HCT116 (cell line): ENCODE measurements at regions not wholly inside any gene's neighbourhood (a gene's known extent, or its start where the extent isn't known, plus 50 kb on each side); places are given as distances from the start of the nearest gene placed in this dataset.

Experiments
- ATAC-seq: fragments of 200-7000 bp; cut with Tn5 transposase; 2 replicates; pipeline ENCODE4 v1.9.1; 2020; ENCODE audit warnings: mild to moderate bottlenecking, moderate library complexity
- BruUV-seq: library from RNA; stranded (reverse); fragments of 400-500 nt; replicated peaks from 2 replicates; lab custom pipeline; 2021; lab: Mats Ljungman, UMichigan
- CTCF ChIA-PET: fragments of 300-600 bp; sonication (Branson Sonifier 250); formaldehyde crosslinking; loops from one replicate; lab custom pipeline; 2021; ENCODE audit warnings: antibody characterized with exemption; lab: Charles Lee
- POLR2A ChIA-PET: fragments of 300-600, 350-600 bp; sonication (Branson Sonifier 250); formaldehyde crosslinking; loops from one replicate; lab custom pipeline; 2021; ENCODE audit warnings: antibody characterized with exemption; lab: Charles Lee
- RAD21 ChIA-PET, 2 experiments: fragments of 300-600 bp; sonication (Branson Sonifier 250); formaldehyde crosslinking; loops; one replicate each; lab custom pipeline; 2023; ENCODE audit warnings: low total read pairs in 2 of 2; ENCODE audit not compliant: uncharacterized antibody in 2 of 2, unreplicated experiment in 2 of 2, low non-redundant PET in 1 of 2; lab: Charles Lee
- DNase-seq: peaks from one replicate; pipeline ENCODE4 v3.0.0-alpha.2; 2010; ENCODE audit warnings: low read depth, low spot score
- H2AFZ ChIP-seq: fragments of 200-600 bp; shearing (Covaris generic), sonication (generic); 2 replicates; pipeline ENCODE4 v1.6.1; 2017; ENCODE audit warnings: low read depth, mixed run types, mixed read lengths, antibody characterized with exemption, low read length; ENCODE audit not compliant: poor library complexity, severe bottlenecking
- H3K27ac ChIP-seq: 2 replicates; pipeline ENCODE4 v1.5.1; 2012; ENCODE audit warnings: low read depth, low read length
- H3K27me3 ChIP-seq: fragments of 200-600 bp; sonication (generic); 2 replicates; pipeline ENCODE4 v1.6.1; 2016; ENCODE audit warnings: mixed run types, low read length, mixed read lengths; ENCODE audit not compliant: insufficient read depth
- H3K36me3 ChIP-seq, 2 experiments: fragments of 200-500 bp in 1 of 2; fragments of 200-600 bp in 1 of 2; sonication (Bioruptor generic) in 1 of 2; sonication (generic) in 1 of 2; 2 replicates each; pipeline versions ENCODE4 v1.5.1 to v1.6.1; 2014 to 2016; ENCODE audit warnings: low read length in 2 of 2, inconsistent platforms in 1 of 2, mixed read lengths in 1 of 2, mixed run types in 1 of 2; ENCODE audit not compliant: insufficient read depth in 2 of 2, control insufficient read depth in 1 of 2
- H3K4me1 ChIP-seq, 2 experiments: fragments of 200-600 bp in 1 of 2; sonication (generic) in 1 of 2; 2 replicates each; pipeline versions ENCODE4 v1.5.1 to v1.6.1; 2012 to 2017; ENCODE audit warnings: low read length in 2 of 2, inconsistent platforms in 1 of 2, mild to moderate bottlenecking in 1 of 2, mixed read lengths in 1 of 2, mixed run types in 1 of 2, moderate library complexity in 1 of 2; ENCODE audit not compliant: insufficient read depth in 2 of 2, control insufficient read depth in 1 of 2
- H3K4me2 ChIP-seq: fragments of 200-600 bp; sonication (generic); 2 replicates; pipeline ENCODE4 v1.6.1; 2017; ENCODE audit warnings: mixed run types, low read length, mixed read lengths
- H3K4me3 ChIP-seq, 2 experiments: fragments of 200-600 bp in 1 of 2; sonication (generic) in 1 of 2; replicated peaks in 1 of 2; 2 replicates each; pipeline ENCODE4 v1.5.1; 2011 to 2016; ENCODE audit warnings: low read length in 2 of 2, control low read depth in 1 of 2, low read depth in 1 of 2, mild to moderate bottlenecking in 1 of 2, mixed read lengths in 1 of 2, mixed run types in 1 of 2
- H3K79me2 ChIP-seq: fragments of 200-600 bp; sonication (generic); 2 replicates; pipeline ENCODE4 v1.6.1; 2017; ENCODE audit warnings: mild to moderate bottlenecking, mixed run types, low read length, moderate library complexity, mixed read lengths; ENCODE audit not compliant: insufficient read depth
- H3K9ac ChIP-seq: fragments of 200-600 bp; sonication (generic); 2 replicates; pipeline ENCODE4 v1.6.1; 2016; ENCODE audit warnings: low read length, mixed read lengths
- H3K9me2 ChIP-seq: fragments of 200-600 bp; sonication (generic), shearing (Covaris generic); 2 replicates; pipeline ENCODE4 v1.6.1; 2017; ENCODE audit warnings: mixed run types, mild to moderate bottlenecking, moderate library complexity; ENCODE audit not compliant: insufficient read depth
- H3K9me3 ChIP-seq, 2 experiments: fragments of 200-500 bp in 1 of 2; fragments of 200-600 bp in 1 of 2; sonication (Bioruptor generic) in 1 of 2; sonication (generic) in 1 of 2; 2 replicates each; pipeline ENCODE4 v1.6.1; 2014 to 2017; ENCODE audit warnings: low read length in 2 of 2, mixed read lengths in 2 of 2, inconsistent platforms in 1 of 2, low read depth in 1 of 2, mild to moderate bottlenecking in 1 of 2, mixed run types in 1 of 2, moderate library complexity in 1 of 2; ENCODE audit not compliant: control insufficient read depth in 1 of 2, insufficient read depth in 1 of 2
- H4K20me1 ChIP-seq: fragments of 200-600 bp; sonication (generic), shearing (Covaris generic); 2 replicates; pipeline ENCODE4 v1.6.1; 2017; ENCODE audit warnings: mixed run types, mild to moderate bottlenecking, moderate library complexity; ENCODE audit not compliant: insufficient read depth
- CBX3 ChIP-seq: IDR thresholded peaks from 2 replicates; pipeline ENCODE4 v1.6.1; 2012; ENCODE audit warnings: low read depth
- CEBPB ChIP-seq: IDR thresholded peaks from 2 replicates; pipeline ENCODE4 v1.6.1; 2012; ENCODE audit warnings: low read depth
- EGR1 ChIP-seq: IDR thresholded peaks from 2 replicates; pipeline ENCODE4 v1.6.1; 2012; ENCODE audit warnings: low read depth
- ELF1 ChIP-seq: IDR thresholded peaks from 2 replicates; pipeline ENCODE4 v1.6.1; 2012; ENCODE audit warnings: low read depth, borderline replicate concordance
- EZH2 ChIP-seq: fragments of 200-600 bp; sonication (generic); IDR thresholded peaks from 2 replicates; pipeline ENCODE4 v1.6.1; 2017; ENCODE audit warnings: antibody characterized with exemption, mixed run types
- EZH2phosphoT487 ChIP-seq: fragments of 200-600 bp; IDR thresholded peaks from 2 replicates; pipeline ENCODE4 v1.6.1; 2018; ENCODE audit warnings: antibody characterized with exemption, borderline replicate concordance
- REST ChIP-seq: IDR thresholded peaks from 2 replicates; pipeline ENCODE4 v1.6.1; 2012; ENCODE audit warnings: low read depth
- SP1 ChIP-seq: IDR thresholded peaks from 2 replicates; pipeline ENCODE4 v1.6.1; 2012; ENCODE audit warnings: low read depth
- SRF ChIP-seq: IDR thresholded peaks from 2 replicates; pipeline ENCODE4 v1.6.1; 2012; ENCODE audit warnings: low read depth
- TCF7L2 ChIP-seq: IDR thresholded peaks from 2 replicates; pipeline ENCODE4 v1.7.0; 2011; ENCODE audit warnings: borderline replicate concordance, inconsistent platforms; ENCODE audit not compliant: insufficient read depth, insufficient read length; ENCODE audit errors: extremely low read depth
- ZBTB33 ChIP-seq: IDR thresholded peaks from 2 replicates; pipeline ENCODE4 v1.6.1; 2011; ENCODE audit warnings: mild to moderate bottlenecking, low read length, moderate library complexity; ENCODE audit not compliant: insufficient replicate concordance; ENCODE audit errors: extremely low read depth
- ZFX ChIP-seq: fragments of 450-650 bp; IDR thresholded peaks from 2 replicates; pipeline ENCODE4 v1.6.1; 2017
- intact Hi-C: fragments of 100-400 bp; cut with micrococcal nuclease; formaldehyde crosslinking; loops from 2 replicates; pipeline ENCODE4 v1.10.0; 2022
- TF ChIP-seq, protein P1 (sequence below), 3 experiments: fragments of 200-600 bp in 1 of 3; sonication (generic) in 1 of 3; IDR thresholded peaks in 2 of 3; conservative IDR thresholded peaks in 1 of 3; 2 replicates each; pipeline ENCODE4 v1.5.1; 2012 to 2017; ENCODE audit warnings: low read depth in 2 of 3, low read length in 2 of 3, antibody characterized with exemption in 1 of 3, borderline replicate concordance in 1 of 3, control low read depth in 1 of 3, mild to moderate bottlenecking in 1 of 3, mixed read lengths in 1 of 3, mixed run types in 1 of 3, moderate library complexity in 1 of 3; ENCODE audit not compliant: insufficient read depth in 1 of 3
- TF ChIP-seq, protein P2 (sequence below): IDR thresholded peaks from 2 replicates; pipeline ENCODE4 v1.6.1; 2012

DNA sequence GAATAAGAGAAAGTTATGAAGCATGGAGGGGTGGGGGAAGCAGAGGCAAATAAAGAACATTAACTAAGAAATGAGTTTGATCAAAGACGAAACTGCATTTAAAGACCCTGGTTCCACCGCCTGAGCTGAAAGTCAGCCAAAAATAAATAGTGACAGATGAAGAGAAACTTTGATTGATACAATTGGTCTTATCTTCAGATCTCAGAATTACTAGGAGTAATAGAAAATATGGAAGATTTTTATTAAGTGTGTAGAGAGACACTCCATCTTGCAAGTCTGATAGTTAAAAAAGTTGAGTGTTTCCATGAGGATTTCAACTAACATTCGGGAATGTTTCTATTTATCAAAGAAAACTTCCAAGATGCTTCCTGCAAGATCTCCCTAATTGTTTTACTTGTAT lies 418.2 kb upstream of the ADGRL2 start:
- CTCF ChIA-PET = no interaction called here
- BruUV-seq = no TSS peak
- Histone ChIP-seq H3K36me3 (no peaks in the 10 kb centered on the region), H3K9me3 (no peaks in the 10 kb centered on the region), H2AFZ (no peak overlapping the region), H3K4me1 (no peaks in the 10 kb centered on the region), H3K79me2 (no peaks in the 10 kb centered on the region), H3K27ac (no peak overlapping the region), H3K27me3 (no peaks in the 10 kb centered on the region), H3K4me2 (no peak overlapping the region), H3K9ac (no peak overlapping the region), H3K4me3 (no peak overlapping the region), H4K20me1 (no peaks in the 10 kb centered on the region)
- no peak for ATAC-seq
- DNase-seq = no peak
- RAD21 ChIA-PET = no interaction called here
- POLR2A ChIA-PET = no interaction called here
- TF ChIP-seq SP1 (no peak), REST (no peak), EZH2 (no peak), CBX3 (no peak), CEBPB (no peak), ZBTB33 (no peak), TCF7L2 (no peak), ELF1 (no peak), EZH2phosphoT487 (no peak), EGR1 (no peak), SRF (no peak), ZFX (no peak)
- TF ChIP-seq, protein P1, sequence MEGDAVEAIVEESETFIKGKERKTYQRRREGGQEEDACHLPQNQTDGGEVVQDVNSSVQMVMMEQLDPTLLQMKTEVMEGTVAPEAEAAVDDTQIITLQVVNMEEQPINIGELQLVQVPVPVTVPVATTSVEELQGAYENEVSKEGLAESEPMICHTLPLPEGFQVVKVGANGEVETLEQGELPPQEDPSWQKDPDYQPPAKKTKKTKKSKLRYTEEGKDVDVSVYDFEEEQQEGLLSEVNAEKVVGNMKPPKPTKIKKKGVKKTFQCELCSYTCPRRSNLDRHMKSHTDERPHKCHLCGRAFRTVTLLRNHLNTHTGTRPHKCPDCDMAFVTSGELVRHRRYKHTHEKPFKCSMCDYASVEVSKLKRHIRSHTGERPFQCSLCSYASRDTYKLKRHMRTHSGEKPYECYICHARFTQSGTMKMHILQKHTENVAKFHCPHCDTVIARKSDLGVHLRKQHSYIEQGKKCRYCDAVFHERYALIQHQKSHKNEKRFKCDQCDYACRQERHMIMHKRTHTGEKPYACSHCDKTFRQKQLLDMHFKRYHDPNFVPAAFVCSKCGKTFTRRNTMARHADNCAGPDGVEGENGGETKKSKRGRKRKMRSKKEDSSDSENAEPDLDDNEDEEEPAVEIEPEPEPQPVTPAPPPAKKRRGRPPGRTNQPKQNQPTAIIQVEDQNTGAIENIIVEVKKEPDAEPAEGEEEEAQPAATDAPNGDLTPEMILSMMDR (IDR thresholded peaks at IDR 0.05 in 2 of 3, conservative IDR thresholded peaks at IDR 0.05 in 1 of 3; ENCODE audit: borderline replicate concordance in 1 of 3, insufficient read depth in 1 of 3, low read depth in 2 of 3, low read length in 2 of 3) = no peak
- TF ChIP-seq, protein P2, sequence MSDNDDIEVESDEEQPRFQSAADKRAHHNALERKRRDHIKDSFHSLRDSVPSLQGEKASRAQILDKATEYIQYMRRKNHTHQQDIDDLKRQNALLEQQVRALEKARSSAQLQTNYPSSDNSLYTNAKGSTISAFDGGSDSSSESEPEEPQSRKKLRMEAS = no peak
- TF ChIP-seq, all 23 proteins: peak for 0
- no peaks in the 10 kb centered on the region for H3K9me2 ChIP-seq
- intact Hi-C loops = no loop called here
